Panc1 (cell line): ENCODE measurements at regions not wholly inside any gene's neighbourhood (a gene's known extent, or its start where the extent isn't known, plus 50 kb on each side); places are given as distances from the start of the nearest gene placed in this dataset.
"Not testable (repeated sequence)": the region's sequence is repeated elsewhere in the genome, so short reads cannot be mapped to it uniquely, and the experiment has no call there.

Experiments used
- REST ChIP-seq, 2 experiments: IDR thresholded peaks; 2 replicates each; pipeline ENCODE4 v1.6.1; 2011 to 2012; ENCODE audit warnings: low read depth in 2 of 2, control low read depth in 1 of 2, low read length in 1 of 2, mild to moderate bottlenecking in 1 of 2, moderate library complexity in 1 of 2; ENCODE audit not compliant: insufficient read depth in 1 of 2
- TCF7L2 ChIP-seq: IDR thresholded peaks from 2 replicates; pipeline ENCODE4 v1.6.1; 2011; ENCODE audit warnings: mild to moderate bottlenecking, low read depth, low read length, inconsistent platforms
- TF ChIP-seq, protein P1 (sequence below): fragments of 450-650 bp; IDR thresholded peaks from 2 replicates; pipeline ENCODE4 v1.5.1; 2017; ENCODE audit warnings: mild to moderate bottlenecking

- TF ChIP-seq, protein P1, sequence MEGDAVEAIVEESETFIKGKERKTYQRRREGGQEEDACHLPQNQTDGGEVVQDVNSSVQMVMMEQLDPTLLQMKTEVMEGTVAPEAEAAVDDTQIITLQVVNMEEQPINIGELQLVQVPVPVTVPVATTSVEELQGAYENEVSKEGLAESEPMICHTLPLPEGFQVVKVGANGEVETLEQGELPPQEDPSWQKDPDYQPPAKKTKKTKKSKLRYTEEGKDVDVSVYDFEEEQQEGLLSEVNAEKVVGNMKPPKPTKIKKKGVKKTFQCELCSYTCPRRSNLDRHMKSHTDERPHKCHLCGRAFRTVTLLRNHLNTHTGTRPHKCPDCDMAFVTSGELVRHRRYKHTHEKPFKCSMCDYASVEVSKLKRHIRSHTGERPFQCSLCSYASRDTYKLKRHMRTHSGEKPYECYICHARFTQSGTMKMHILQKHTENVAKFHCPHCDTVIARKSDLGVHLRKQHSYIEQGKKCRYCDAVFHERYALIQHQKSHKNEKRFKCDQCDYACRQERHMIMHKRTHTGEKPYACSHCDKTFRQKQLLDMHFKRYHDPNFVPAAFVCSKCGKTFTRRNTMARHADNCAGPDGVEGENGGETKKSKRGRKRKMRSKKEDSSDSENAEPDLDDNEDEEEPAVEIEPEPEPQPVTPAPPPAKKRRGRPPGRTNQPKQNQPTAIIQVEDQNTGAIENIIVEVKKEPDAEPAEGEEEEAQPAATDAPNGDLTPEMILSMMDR = not testable (repeated sequence)
- not testable (repeated sequence) for TF ChIP-seq REST (IDR thresholded peaks at IDR 0.05; ENCODE audit: insufficient read depth in 1 of 2, low read depth in 2 of 2, low read length in 1 of 2); TCF7L2
These were observed 159.6 kb upstream of the FAM20C start for GRCh38 chr7:32565-33280.
